Transverse colon (tissue), 4 donors: ENCODE measurements at regions not wholly inside any gene's neighbourhood (a gene's known extent, or its start where the extent isn't known, plus 50 kb on each side); places are given as distances from the start of the nearest gene placed in this dataset.

Experiments
- DNase-seq: peaks from one replicate; pipeline ENCODE4 v3.0.0-alpha.2; 2019
- H3K27ac ChIP-seq, 4 donors: fragments of 200-600 bp; sonication (generic); 2 replicates each; pipeline ENCODE4 v1.5.1; 2016 to 2018; ENCODE audit warnings: inconsistent platforms in 4 of 4
- H3K27me3 ChIP-seq: fragments of 200-600 bp; sonication (generic); 2 replicates; pipeline ENCODE4 v1.5.1; 2017; ENCODE audit warnings: inconsistent platforms
- H3K36me3 ChIP-seq, 4 donors: fragments of 200-600 bp; sonication (generic); 2 replicates each; pipeline ENCODE4 v1.5.1; 2017 to 2019; ENCODE audit warnings: inconsistent platforms in 4 of 4
- H3K4me1 ChIP-seq, 4 donors: fragments of 200-600 bp; sonication (generic); 2 replicates each; pipeline ENCODE4 v1.5.1; 2017 to 2020; ENCODE audit warnings: inconsistent platforms in 4 of 4
- H3K4me3 ChIP-seq, 4 donors: fragments of 200-600 bp; sonication (generic); 1 replicate in 1 of 4; 2 replicates in 3 of 4; pipeline versions ENCODE4 v1.5.1 to v1.6.1; 2017 to 2019; ENCODE audit warnings: inconsistent platforms in 4 of 4
- H3K9me3 ChIP-seq, 2 donors: fragments of 200-600 bp; sonication (generic); 2 replicates each; pipeline ENCODE4 v1.5.1; 2017 to 2019; ENCODE audit warnings: inconsistent platforms in 2 of 2
- EP300 ChIP-seq: sonication (generic); formaldehyde crosslinking; IDR thresholded peaks from one replicate; pipeline ENCODE4 v1.6.1; 2017; ENCODE audit warnings: antibody characterized with exemption, low read depth
- POLR2A ChIP-seq: fragments of 450-650 bp; IDR thresholded peaks from one replicate; pipeline ENCODE4 v1.6.1; 2016; ENCODE audit warnings: antibody characterized with exemption, mild to moderate bottlenecking, moderate library complexity
- POLR2AphosphoS5 ChIP-seq, 3 donors: sonication (generic); formaldehyde crosslinking; IDR thresholded peaks; one replicate each; pipeline ENCODE4 v1.6.1; 2016; ENCODE audit warnings: antibody characterized with exemption in 3 of 3
- WGBS, 2 donors: methylation state at CpG; one replicate each; pipeline ENCODE4 v1.1.5; 2018; ENCODE audit warnings: low coverage in 1 of 2; 5-methylcytosine and 5-hydroxymethylcytosine counted together
- in situ Hi-C, 4 donors: fragments of 200-750 bp; cut with MboI; loops; one replicate each; pipeline versions ENCODE4 v1.15.0 to v1.15.1; 2017; ENCODE audit warnings: low sequenced_read_pairs in 3 of 4, low pct_ligation_motif_present in 1 of 4, low pct_unique_long_range_greater_than_20kb in 1 of 4
- intact Hi-C: fragments of 100-400 bp; cut with DNase I; formaldehyde crosslinking; loops from one replicate; pipeline ENCODE4 v1.15.1; 2023; ENCODE audit warnings: low total_unique reads
- TF ChIP-seq, protein P1 (sequence below), 5 experiments: fragments of 200-600 bp in 3 of 5; fragments of 450-650 bp in 2 of 5; sonication (generic) in 3 of 5; IDR thresholded peaks; 1 replicate in 2 of 5; 2 replicates in 3 of 5; pipeline ENCODE4 v1.5.1; 2016 to 2017; ENCODE audit warnings: antibody characterized with exemption in 5 of 5, inconsistent platforms in 3 of 5, mild to moderate bottlenecking in 2 of 5, moderate library complexity in 1 of 5

DNA sequence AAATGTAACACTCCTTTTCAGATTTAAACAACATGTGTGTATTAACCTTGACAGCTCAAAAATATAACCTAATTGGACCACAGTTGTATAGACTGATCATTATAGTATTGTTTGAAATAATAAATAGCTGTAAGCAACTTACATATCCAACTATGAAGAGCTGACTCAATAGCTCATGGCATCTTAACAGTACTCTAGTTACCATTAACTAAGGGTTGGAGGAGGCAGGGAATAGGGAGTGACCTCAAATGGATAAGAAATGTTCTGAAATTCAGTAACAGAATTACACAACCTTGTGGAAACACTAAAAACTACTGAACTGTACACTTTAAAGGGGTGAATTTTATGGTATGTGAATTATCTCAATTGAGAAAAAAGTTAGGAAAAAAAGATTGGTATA is 136.5 kb upstream of the CPEB2 start:
- TF ChIP-seq POLR2AphosphoS5 (IDR thresholded peaks at IDR 0.05) (no peak), POLR2A (no peak), EP300 (no peak)
- TF ChIP-seq, protein P1, sequence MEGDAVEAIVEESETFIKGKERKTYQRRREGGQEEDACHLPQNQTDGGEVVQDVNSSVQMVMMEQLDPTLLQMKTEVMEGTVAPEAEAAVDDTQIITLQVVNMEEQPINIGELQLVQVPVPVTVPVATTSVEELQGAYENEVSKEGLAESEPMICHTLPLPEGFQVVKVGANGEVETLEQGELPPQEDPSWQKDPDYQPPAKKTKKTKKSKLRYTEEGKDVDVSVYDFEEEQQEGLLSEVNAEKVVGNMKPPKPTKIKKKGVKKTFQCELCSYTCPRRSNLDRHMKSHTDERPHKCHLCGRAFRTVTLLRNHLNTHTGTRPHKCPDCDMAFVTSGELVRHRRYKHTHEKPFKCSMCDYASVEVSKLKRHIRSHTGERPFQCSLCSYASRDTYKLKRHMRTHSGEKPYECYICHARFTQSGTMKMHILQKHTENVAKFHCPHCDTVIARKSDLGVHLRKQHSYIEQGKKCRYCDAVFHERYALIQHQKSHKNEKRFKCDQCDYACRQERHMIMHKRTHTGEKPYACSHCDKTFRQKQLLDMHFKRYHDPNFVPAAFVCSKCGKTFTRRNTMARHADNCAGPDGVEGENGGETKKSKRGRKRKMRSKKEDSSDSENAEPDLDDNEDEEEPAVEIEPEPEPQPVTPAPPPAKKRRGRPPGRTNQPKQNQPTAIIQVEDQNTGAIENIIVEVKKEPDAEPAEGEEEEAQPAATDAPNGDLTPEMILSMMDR (IDR thresholded peaks at IDR 0.05) = no peak
- intact Hi-C loops (no loop called here), in situ Hi-C loops (no loop called here)
- H3K27ac ChIP-seq = peak overlapping the region in 2 of 4 donors; percentile 28 to 80
- H3K36me3 ChIP-seq = no peaks in the 10 kb centered on the region
- peaks cover 6% of the 10 kb centered on the region for H3K27me3 ChIP-seq
- H3K4me3 ChIP-seq = no peak overlapping the region
- no peak for DNase-seq
- no peaks in the 10 kb centered on the region for H3K9me3 ChIP-seq
- peaks cover 0 to 30% (median 7%) of the 10 kb centered on the region in 4 donors for H3K4me1 ChIP-seq

DNA sequence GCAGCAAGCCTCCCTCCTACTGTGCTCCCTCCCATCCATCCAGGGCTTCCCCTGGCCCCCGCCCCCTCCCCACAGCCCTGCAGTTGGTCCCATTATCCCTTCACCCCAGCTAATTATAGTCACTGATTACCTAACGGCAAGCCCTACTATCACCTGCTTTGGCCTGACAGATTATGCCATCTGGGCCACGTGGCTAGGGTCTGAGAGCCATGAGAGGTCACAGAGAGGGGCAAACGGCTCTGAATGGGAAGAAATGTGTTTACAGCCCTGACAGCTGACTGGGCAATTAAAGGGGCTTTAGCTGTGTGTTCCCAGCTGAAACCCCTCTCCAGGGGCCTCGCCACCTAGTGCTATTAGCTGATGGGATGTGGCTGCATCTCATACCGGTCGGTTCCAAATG is 134.4 kb upstream of the CPEB2 start:
- Histone ChIP-seq H3K27ac (peak overlapping the region in 1 of 4 donors; percentile 10), H3K27me3 (peaks cover 2% of the 10 kb centered on the region), H3K9me3 (no peaks in the 10 kb centered on the region), H3K4me1 (peaks cover 0 to 23% (median 6%) of the 10 kb centered on the region in 4 donors), H3K36me3 (no peaks in the 10 kb centered on the region), H3K4me3 (no peak overlapping the region)
- no peak for DNase-seq
- in situ Hi-C loops (no loop called here), intact Hi-C loops (no loop called here)
- WGBS, 2 donors = 57 to 92% methylated on average over 2 to 7 of the region's 7 CpGs
- no peak for TF ChIP-seq POLR2A
- no peak for TF ChIP-seq EP300
- no peak for TF ChIP-seq POLR2AphosphoS5 (IDR thresholded peaks at IDR 0.05)
- TF ChIP-seq, protein P1 (IDR thresholded peaks at IDR 0.05) = no peak

DNA sequence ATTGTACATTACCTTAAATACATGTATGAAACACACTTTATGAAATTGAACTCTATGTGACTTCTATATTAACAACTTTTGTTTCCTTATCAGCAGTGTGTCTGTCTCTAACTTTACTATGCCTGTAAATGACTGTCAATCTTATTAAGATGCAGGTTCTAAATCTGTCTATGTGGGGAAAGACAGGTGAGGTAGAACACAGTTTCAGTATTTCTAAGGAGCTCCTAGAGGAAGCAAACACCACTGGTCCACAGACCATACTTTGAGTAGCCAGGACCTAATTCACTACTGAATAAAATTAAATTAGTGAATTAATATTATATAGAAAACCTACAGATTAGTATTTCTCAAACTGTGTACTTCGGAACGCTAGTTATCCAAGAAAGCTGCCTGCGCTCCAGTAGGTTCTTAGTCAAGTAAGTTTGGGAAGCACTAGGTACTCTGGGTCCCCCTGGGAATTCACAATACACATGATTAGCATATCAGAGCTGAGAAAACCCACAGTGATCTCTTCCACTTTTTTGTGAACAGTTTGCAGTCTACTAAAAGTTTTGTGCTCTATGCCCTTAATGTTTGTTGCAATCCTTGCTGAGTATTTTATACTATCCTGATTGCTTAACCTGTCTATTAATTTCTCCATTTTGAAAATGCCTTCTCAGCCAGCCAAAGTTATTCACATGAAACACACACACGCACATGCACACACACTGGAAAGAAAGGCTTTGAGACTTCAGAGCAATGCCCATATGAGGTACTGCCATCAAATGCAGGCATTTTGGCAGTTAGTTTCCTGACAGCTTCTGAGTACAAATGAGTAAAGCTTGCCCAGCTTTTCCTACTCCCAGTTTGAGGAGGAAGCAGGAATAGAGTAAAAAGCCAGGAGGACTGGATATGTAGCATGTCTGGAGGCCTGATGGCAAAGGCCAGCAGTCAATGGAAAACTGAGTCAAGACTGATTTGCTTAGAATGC is 133.6 kb upstream of the CPEB2 start:
- Histone ChIP-seq H3K27me3 (no peaks in the 10 kb centered on the region), H3K4me1 (peaks cover 0 to 16% (median 1%) of the 10 kb centered on the region in 4 donors), H3K36me3 (no peaks in the 10 kb centered on the region), H3K4me3 (no peak overlapping the region), H3K9me3 (no peaks in the 10 kb centered on the region), H3K27ac (no peak overlapping the region)
- intact Hi-C loops (no loop called here), in situ Hi-C loops (no loop called here)
- DNase-seq = no peak
- TF ChIP-seq EP300 (no peak), POLR2A (no peak), POLR2AphosphoS5 (IDR thresholded peaks at IDR 0.05) (no peak)
- TF ChIP-seq, protein P1 (IDR thresholded peaks at IDR 0.05) = no peak
- 90% methylated on average over 4 of the region's 4 CpGs; no CpG with 5 or more reads in 1 of the 2 donors for WGBS, 2 donors

DNA sequence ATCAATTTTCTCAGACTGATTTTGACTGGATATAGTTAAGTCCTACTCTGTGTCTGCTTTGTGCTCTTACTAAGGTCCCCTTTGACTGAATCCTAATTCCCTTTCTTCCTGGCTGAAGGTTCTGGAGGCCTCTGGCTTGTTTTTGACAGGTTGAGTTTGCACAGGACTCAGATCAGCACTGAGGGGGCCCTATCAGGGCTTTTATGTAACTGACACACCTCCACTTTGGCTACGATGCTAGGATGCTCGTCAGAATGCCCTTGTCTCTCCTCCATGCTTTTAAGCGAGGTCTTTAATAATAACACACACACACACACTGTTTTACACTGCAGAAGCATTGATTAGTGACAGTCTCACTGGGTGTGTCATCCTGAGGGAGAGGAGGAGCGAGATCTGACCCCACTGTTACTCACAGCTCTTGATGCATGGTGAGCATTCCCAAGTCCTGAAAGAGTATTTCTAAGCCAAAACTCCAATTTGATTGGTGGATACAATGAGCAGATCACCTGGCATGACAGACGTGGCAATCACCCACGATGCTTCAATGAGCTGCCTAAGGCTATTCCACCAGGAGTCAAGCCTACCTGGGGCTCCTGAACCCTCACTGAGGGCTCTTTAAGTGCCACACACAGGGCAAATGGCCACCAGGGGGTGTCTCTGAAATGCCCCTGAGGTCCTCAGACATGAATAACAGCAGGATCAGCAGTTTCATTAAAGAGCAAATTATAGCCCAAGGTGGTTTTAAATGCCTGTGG is 130.4 kb upstream of the CPEB2 start:
- peak; percentile 27 for DNase-seq
- TF ChIP-seq POLR2A (no peak), POLR2AphosphoS5 (IDR thresholded peaks at IDR 0.05) (no peak), EP300 (no peak)
- TF ChIP-seq, protein P1 (IDR thresholded peaks at IDR 0.05) = peak in 3 of 5 experiments; percentile 9 to 28 (median 24)
- intact Hi-C loops = no loop called here
- no peaks in the 10 kb centered on the region for H3K9me3 ChIP-seq
- no peak overlapping the region for H3K4me3 ChIP-seq
- H3K27me3 ChIP-seq = no peaks in the 10 kb centered on the region
- peaks cover 0 to 6% (median 1%) of the 10 kb centered on the region in 4 donors for H3K4me1 ChIP-seq
- H3K36me3 ChIP-seq = no peaks in the 10 kb centered on the region
- H3K27ac ChIP-seq = no peak overlapping the region
- WGBS, 2 donors = 30 to 63% methylated on average over 2 to 6 of the region's 6 CpGs
- in situ Hi-C loops = no loop called here
